Endothelial cell (in vitro differentiated cells): ENCODE measurements at regions not wholly inside any gene's neighbourhood (a gene's known extent, or its start where the extent isn't known, plus 50 kb on each side); places are given as distances from the start of the nearest gene placed in this dataset.

Experiments
- DNase-seq: peaks from one replicate; pipeline ENCODE4 v3.0.0; 2021; ENCODE audit warnings: low spot score
- H3K27ac Mint-ChIP-seq: one replicate; pipeline ENCODE4 v1.8.0; 2021; ENCODE audit warnings: mixed read lengths, inconsistent platforms; ENCODE audit not compliant: unreplicated experiment
- H3K27me3 Mint-ChIP-seq: one replicate; pipeline ENCODE4 v1.8.0; 2021; ENCODE audit warnings: mild to moderate bottlenecking, moderate library complexity, mixed read lengths, inconsistent platforms; ENCODE audit not compliant: unreplicated experiment
- H3K36me3 Mint-ChIP-seq: one replicate; pipeline ENCODE4 v1.8.0; 2021; ENCODE audit warnings: mild to moderate bottlenecking, low read depth, mixed read lengths, inconsistent platforms; ENCODE audit not compliant: unreplicated experiment
- H3K4me1 Mint-ChIP-seq: one replicate; pipeline ENCODE4 v1.8.0; 2021; ENCODE audit warnings: mild to moderate bottlenecking, mixed read lengths, inconsistent platforms; ENCODE audit not compliant: unreplicated experiment
- H3K4me3 Mint-ChIP-seq: one replicate; pipeline ENCODE4 v1.8.0; 2021; ENCODE audit warnings: mild to moderate bottlenecking, mixed read lengths, inconsistent platforms; ENCODE audit not compliant: unreplicated experiment
- H3K9me3 Mint-ChIP-seq: one replicate; pipeline ENCODE4 v1.8.0; 2021; ENCODE audit warnings: mixed read lengths, inconsistent platforms; ENCODE audit not compliant: unreplicated experiment
- CTCF ChIP-seq: fragments of 200-600 bp; sonication (generic); IDR thresholded peaks from one replicate; pipeline ENCODE4 v1.5.0; 2021; ENCODE audit warnings: antibody characterized with exemption; ENCODE audit not compliant: unreplicated experiment

GRCh38 chr14:82345184-82345583 lies 811.5 kb upstream of the SEL1L start:
- Mint-ChIP-seq H3K36me3 (peaks cover 4% of the 10 kb centered on the region), H3K4me3 (no peak overlapping the region), H3K9me3 (peaks cover 6% of the 10 kb centered on the region), H3K4me1 (no peaks in the 10 kb centered on the region), H3K27ac (no peak overlapping the region), H3K27me3 (peaks cover 2% of the 10 kb centered on the region)
- no peak for DNase-seq
- TF ChIP-seq CTCF: no peak

GRCh38 chr14:82354126-82354525 lies 820.5 kb upstream of the SEL1L start:
- H3K4me3 Mint-ChIP-seq: no peak overlapping the region
- no peaks in the 10 kb centered on the region for H3K27me3 Mint-ChIP-seq
- H3K27ac Mint-ChIP-seq: no peak overlapping the region
- H3K4me1 Mint-ChIP-seq: no peaks in the 10 kb centered on the region
- peaks cover 15% of the 10 kb centered on the region for H3K9me3 Mint-ChIP-seq
- DNase-seq: no peak
- H3K36me3 Mint-ChIP-seq: peaks cover 7% of the 10 kb centered on the region
- no peak for TF ChIP-seq CTCF

- no peak for DNase-seq
- Mint-ChIP-seq H3K4me1 (no peaks in the 10 kb centered on the region), H3K27ac (no peak overlapping the region), H3K4me3 (no peak overlapping the region), H3K27me3 (no peaks in the 10 kb centered on the region), H3K36me3 (peaks cover 7% of the 10 kb centered on the region), H3K9me3 (peaks cover 15% of the 10 kb centered on the region)
- no peak for TF ChIP-seq CTCF
Measured at GRCh38 chr14:82359201-82359600, 825.5 kb upstream of the SEL1L start.

GRCh38 chr14:82362452-82362851 lies 828.8 kb upstream of the SEL1L start:
- peaks cover 20% of the 10 kb centered on the region for H3K9me3 Mint-ChIP-seq
- no peak overlapping the region for H3K4me3 Mint-ChIP-seq
- no peak for DNase-seq
- no peak overlapping the region for H3K27ac Mint-ChIP-seq
- no peak for TF ChIP-seq CTCF
- H3K36me3 Mint-ChIP-seq: peaks cover 7% of the 10 kb centered on the region
- no peaks in the 10 kb centered on the region for H3K27me3 Mint-ChIP-seq
- H3K4me1 Mint-ChIP-seq: no peaks in the 10 kb centered on the region

GRCh38 chr14:82365471-82365870 lies 831.8 kb upstream of the SEL1L start:
- Mint-ChIP-seq H3K27ac (no peak overlapping the region), H3K36me3 (no peaks in the 10 kb centered on the region), H3K27me3 (no peaks in the 10 kb centered on the region)

More at GRCh38 chr14:82365471-82365870, 831.8 kb upstream of the SEL1L start:
- no peaks in the 10 kb centered on the region for H3K4me1 Mint-ChIP-seq
- H3K9me3 Mint-ChIP-seq: peaks cover 5% of the 10 kb centered on the region
- DNase-seq: no peak
- TF ChIP-seq CTCF: no peak
- H3K4me3 Mint-ChIP-seq: no peak overlapping the region
